NCI-H2196 treated with DMSO at 0.1 percent for 48 hours (cell line): ENCODE measurements at regions not wholly inside any gene's neighbourhood (a gene's known extent, or its start where the extent isn't known, plus 50 kb on each side); places are given as distances from the start of the nearest gene placed in this dataset.
"Not testable (repeated sequence)": the region's sequence is repeated elsewhere in the genome, so short reads cannot be mapped to it uniquely, and the experiment has no call there.

Source experiments
- DNase-seq: peaks from one replicate; lab custom pipeline; 2025; ENCODE audit not compliant: unreplicated experiment; lab: John Stamatoyannopoulos, UW

- no peak for DNase-seq
Observed at GRCh38 chr5:136629125-136629792, 263.9 kb upstream of the TRPC7 start.

GRCh38 chr5:136626531-136626930, 261.2 kb upstream of the TRPC7 start:
- no peak for DNase-seq

- no peak for DNase-seq
Observed at GRCh38 chr5:136622747-136623146, 257.4 kb upstream of the TRPC7 start.

- no peak for DNase-seq
Observed at GRCh38 chr5:136621743-136622142, 256.4 kb upstream of the TRPC7 start.

- DNase-seq: no peak
Observed at GRCh38 chr5:136620621-136621020, 255.3 kb upstream of the TRPC7 start.

- no peak for DNase-seq
Observed at GRCh38 chr5:136620016-136620419, 254.7 kb upstream of the TRPC7 start.

GRCh38 chr5:136619556-136619955, 254.2 kb upstream of the TRPC7 start:
- no peak for DNase-seq

- no peak for DNase-seq
Observed at GRCh38 chr5:136615251-136616119, 250.1 kb upstream of the TRPC7 start.

- no peak for DNase-seq
Observed at GRCh38 chr5:136613230-136613629, 247.9 kb upstream of the TRPC7 start.

GRCh38 chr5:136605638-136606037, 240.3 kb upstream of the TRPC7 start:
- DNase-seq: no peak

- DNase-seq: no peak
Observed at GRCh38 chr5:136600306-136600705, 235.0 kb upstream of the TRPC7 start.

- DNase-seq: no peak
Observed at GRCh38 chr5:136598802-136599404, 233.6 kb upstream of the TRPC7 start.

GRCh38 chr5:136594416-136594815, 229.1 kb upstream of the TRPC7 start:
- DNase-seq: no peak

- DNase-seq: no peak
Observed at GRCh38 chr5:136590581-136590980, 225.2 kb upstream of the TRPC7 start.

- no peak for DNase-seq
Observed at GRCh38 chr5:136586196-136586595, 220.9 kb upstream of the TRPC7 start.

GRCh38 chr5:136584474-136584873, 219.1 kb upstream of the TRPC7 start:
- DNase-seq: no peak

GRCh38 chr5:136579238-136579637, 213.9 kb upstream of the TRPC7 start:
- DNase-seq: no peak

- not testable (repeated sequence) for DNase-seq
Observed at GRCh38 chr5:136569875-136570274, 204.5 kb upstream of the TRPC7 start.

- not testable (repeated sequence) for DNase-seq
Observed at GRCh38 chr5:136565457-136565856, 200.1 kb upstream of the TRPC7 start.

GRCh38 chr5:136565050-136565449, 199.7 kb upstream of the TRPC7 start:
- not testable (repeated sequence) for DNase-seq

GRCh38 chr5:136564431-136564830, 199.1 kb upstream of the TRPC7 start:
- DNase-seq: not testable (repeated sequence)

GRCh38 chr5:136563489-136563888, 198.1 kb upstream of the TRPC7 start:
- no peak for DNase-seq
